ENCODE measurements at regions not wholly inside any gene's neighbourhood (a gene's known extent, or its start where the extent isn't known, plus 50 kb on each side); places are given as distances from the start of the nearest gene placed in this dataset.

DNA sequence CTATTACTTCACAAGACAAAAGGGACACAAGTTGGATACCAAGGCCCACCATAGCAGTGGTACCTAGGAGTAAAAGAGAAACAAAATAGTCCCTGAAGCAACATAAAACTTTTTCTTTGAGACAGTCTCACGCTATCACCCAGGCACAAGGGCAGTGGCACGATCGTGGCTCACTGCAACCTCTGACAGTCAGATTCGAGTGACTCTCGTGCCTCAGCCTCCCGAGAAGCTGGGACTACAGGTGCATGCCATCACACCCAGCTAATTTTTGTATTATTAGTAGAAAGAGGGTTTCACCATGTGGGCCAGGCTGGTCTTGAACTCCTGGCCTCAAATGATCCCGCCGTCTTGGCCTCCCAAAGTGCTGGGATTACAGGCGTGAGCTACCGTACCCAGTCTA is 59.0 kb upstream of the KCNMA1 start:
- no peaks in the 10 kb centered on the region for H3K9me3 ChIP-seq
- intact Hi-C loops (cut with DNase I) = no loop called here
- no peaks in the 10 kb centered on the region for H3K36me3 ChIP-seq
- H3K27ac ChIP-seq = no peak overlapping the region
- no peak overlapping the region for H3K4me3 ChIP-seq
- DNase-seq (no peak), ATAC-seq (no peak)
- H3K4me1 ChIP-seq = no peaks in the 10 kb centered on the region
- peaks cover 7% of the 10 kb centered on the region for H3K27me3 ChIP-seq
- TF ChIP-seq, protein P1, sequence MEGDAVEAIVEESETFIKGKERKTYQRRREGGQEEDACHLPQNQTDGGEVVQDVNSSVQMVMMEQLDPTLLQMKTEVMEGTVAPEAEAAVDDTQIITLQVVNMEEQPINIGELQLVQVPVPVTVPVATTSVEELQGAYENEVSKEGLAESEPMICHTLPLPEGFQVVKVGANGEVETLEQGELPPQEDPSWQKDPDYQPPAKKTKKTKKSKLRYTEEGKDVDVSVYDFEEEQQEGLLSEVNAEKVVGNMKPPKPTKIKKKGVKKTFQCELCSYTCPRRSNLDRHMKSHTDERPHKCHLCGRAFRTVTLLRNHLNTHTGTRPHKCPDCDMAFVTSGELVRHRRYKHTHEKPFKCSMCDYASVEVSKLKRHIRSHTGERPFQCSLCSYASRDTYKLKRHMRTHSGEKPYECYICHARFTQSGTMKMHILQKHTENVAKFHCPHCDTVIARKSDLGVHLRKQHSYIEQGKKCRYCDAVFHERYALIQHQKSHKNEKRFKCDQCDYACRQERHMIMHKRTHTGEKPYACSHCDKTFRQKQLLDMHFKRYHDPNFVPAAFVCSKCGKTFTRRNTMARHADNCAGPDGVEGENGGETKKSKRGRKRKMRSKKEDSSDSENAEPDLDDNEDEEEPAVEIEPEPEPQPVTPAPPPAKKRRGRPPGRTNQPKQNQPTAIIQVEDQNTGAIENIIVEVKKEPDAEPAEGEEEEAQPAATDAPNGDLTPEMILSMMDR (IDR thresholded peaks at IDR 0.05) = no peak

- H3K4me3 ChIP-seq = no peak overlapping the region
- TF ChIP-seq, protein P1 (IDR thresholded peaks at IDR 0.05) = no peak
- H3K27me3 ChIP-seq = peaks cover 7% of the 10 kb centered on the region
- no peaks in the 10 kb centered on the region for H3K4me1 ChIP-seq
- ATAC-seq (no peak), DNase-seq (no peak)
- no peaks in the 10 kb centered on the region for H3K36me3 ChIP-seq
- H3K27ac ChIP-seq = no peak overlapping the region
- no peaks in the 10 kb centered on the region for H3K9me3 ChIP-seq
- intact Hi-C loops (cut with DNase I) = no loop called here
These were observed 57.6 kb upstream of the KCNMA1 start for GRCh38 chr10:77695186-77695585.

GRCh38 chr10:77692782-77693181 is 55.2 kb upstream of the KCNMA1 start:
- intact Hi-C loops (cut with DNase I) = no loop called here

GRCh38 chr10:77689339-77689738 is 51.7 kb upstream of the KCNMA1 start:
- Histone ChIP-seq H3K9me3 (no peaks in the 10 kb centered on the region), H3K4me1 (no peaks in the 10 kb centered on the region), H3K27me3 (no peaks in the 10 kb centered on the region), H3K27ac (no peak overlapping the region), H3K36me3 (no peaks in the 10 kb centered on the region), H3K4me3 (no peak overlapping the region)
- TF ChIP-seq, protein P1 (IDR thresholded peaks at IDR 0.05) = no peak
- intact Hi-C loops (cut with DNase I) = no loop called here
- DNase-seq (no peak), ATAC-seq (no peak)

More at GRCh38 chr10:77692782-77693181, 55.2 kb upstream of the KCNMA1 start:
- TF ChIP-seq, protein P1 (IDR thresholded peaks at IDR 0.05) = no peak
- Histone ChIP-seq H3K4me3 (no peak overlapping the region), H3K36me3 (no peaks in the 10 kb centered on the region), H3K27me3 (peaks cover under 1% of the 10 kb centered on the region), H3K4me1 (no peaks in the 10 kb centered on the region), H3K27ac (no peak overlapping the region), H3K9me3 (no peaks in the 10 kb centered on the region)
- no peak for ATAC-seq
- DNase-seq = no peak

GRCh38 chr10:77687621-77688020 is 50.0 kb upstream of the KCNMA1 start:
- H3K27me3 ChIP-seq = no peaks in the 10 kb centered on the region
- H3K9me3 ChIP-seq = no peaks in the 10 kb centered on the region
- no peaks in the 10 kb centered on the region for H3K4me1 ChIP-seq
- intact Hi-C loops (cut with DNase I) = no loop called here
- no peak overlapping the region for H3K27ac ChIP-seq
- ATAC-seq (no peak), DNase-seq (no peak)
- no peaks in the 10 kb centered on the region for H3K36me3 ChIP-seq
- no peak overlapping the region for H3K4me3 ChIP-seq
- TF ChIP-seq, protein P1 (IDR thresholded peaks at IDR 0.05) = no peak
